ENCODE measurements at regions not wholly inside any gene's neighbourhood (a gene's known extent, or its start where the extent isn't known, plus 50 kb on each side); places are given as distances from the start of the nearest gene placed in this dataset.

- no peak overlapping the region for H3K4me2 ChIP-seq (ENCODE audit: insufficient read depth, low read length)
- peaks cover 11% of the 10 kb centered on the region for H3K4me1 ChIP-seq (ENCODE audit: insufficient read depth, low read length)
- H2AFZ ChIP-seq (ENCODE audit: low read length) = no peak overlapping the region
- no peaks in the 10 kb centered on the region for H4K20me1 ChIP-seq (ENCODE audit: insufficient read depth, low read length)
- no peak overlapping the region for H3K4me3 ChIP-seq (ENCODE audit: insufficient read depth, low read length)
- H3K9me3 ChIP-seq (ENCODE audit: low read depth, low read length) = no peaks in the 10 kb centered on the region
- TF ChIP-seq CTCF (IDR thresholded peaks at IDR 0.05; ENCODE audit: extremely low read depth, low read depth, low read length) = no peak
- DNase-seq (ENCODE audit: insufficient read length, low spot score, missing footprints) = no peak
- H3K27ac ChIP-seq (ENCODE audit: low read depth, low read length) = no peak overlapping the region
- H3K36me3 ChIP-seq (ENCODE audit: insufficient read depth, low read length) = no peaks in the 10 kb centered on the region
- no peaks in the 10 kb centered on the region for H3K27me3 ChIP-seq (ENCODE audit: insufficient read depth, low read length)
- no peaks in the 10 kb centered on the region for H3K79me2 ChIP-seq (ENCODE audit: insufficient read depth, low read length)
Measured at GRCh38 chr1:222014001-222014400, 272.1 kb upstream of the DUSP10 start.

GRCh38 chr1:222012816-222013215 is 270.9 kb upstream of the DUSP10 start:
- Histone ChIP-seq H3K36me3 (ENCODE audit: insufficient read depth, low read length) (no peaks in the 10 kb centered on the region), H3K4me3 (ENCODE audit: insufficient read depth, low read length) (no peak overlapping the region), H3K4me1 (ENCODE audit: insufficient read depth, low read length) (peaks cover 15% of the 10 kb centered on the region), H3K4me2 (ENCODE audit: insufficient read depth, low read length) (no peak overlapping the region), H3K79me2 (ENCODE audit: insufficient read depth, low read length) (no peaks in the 10 kb centered on the region), H3K27ac (ENCODE audit: low read depth, low read length) (no peak overlapping the region), H2AFZ (ENCODE audit: low read length) (no peak overlapping the region), H3K27me3 (ENCODE audit: insufficient read depth, low read length) (no peaks in the 10 kb centered on the region), H4K20me1 (ENCODE audit: insufficient read depth, low read length) (no peaks in the 10 kb centered on the region), H3K9me3 (ENCODE audit: low read depth, low read length) (no peaks in the 10 kb centered on the region)
- no peak for DNase-seq (ENCODE audit: insufficient read length, low spot score, missing footprints)
- TF ChIP-seq CTCF (IDR thresholded peaks at IDR 0.05; ENCODE audit: extremely low read depth, low read depth, low read length) = no peak

- no peak overlapping the region for H3K4me3 ChIP-seq (ENCODE audit: insufficient read depth, low read length)
- no peaks in the 10 kb centered on the region for H4K20me1 ChIP-seq (ENCODE audit: insufficient read depth, low read length)
- H3K27me3 ChIP-seq (ENCODE audit: insufficient read depth, low read length) = no peaks in the 10 kb centered on the region
- H3K4me1 ChIP-seq (ENCODE audit: insufficient read depth, low read length) = peaks cover 16% of the 10 kb centered on the region
- TF ChIP-seq CTCF (IDR thresholded peaks at IDR 0.05; ENCODE audit: extremely low read depth, low read depth, low read length) = no peak
- no peaks in the 10 kb centered on the region for H3K79me2 ChIP-seq (ENCODE audit: insufficient read depth, low read length)
- no peak overlapping the region for H2AFZ ChIP-seq (ENCODE audit: low read length)
- H3K36me3 ChIP-seq (ENCODE audit: insufficient read depth, low read length) = no peaks in the 10 kb centered on the region
- H3K27ac ChIP-seq (ENCODE audit: low read depth, low read length) = no peak overlapping the region
- DNase-seq (ENCODE audit: insufficient read length, low spot score, missing footprints) = no peak
- no peak overlapping the region for H3K4me2 ChIP-seq (ENCODE audit: insufficient read depth, low read length)
- no peaks in the 10 kb centered on the region for H3K9me3 ChIP-seq (ENCODE audit: low read depth, low read length)
Measured at GRCh38 chr1:222010306-222010705, 268.4 kb upstream of the DUSP10 start.

GRCh38 chr1:222009105-222009730 is 267.3 kb upstream of the DUSP10 start:
- Histone ChIP-seq H3K4me2 (ENCODE audit: insufficient read depth, low read length) (peak overlapping the region; percentile 23), H3K79me2 (ENCODE audit: insufficient read depth, low read length) (no peaks in the 10 kb centered on the region), H2AFZ (ENCODE audit: low read length) (peak overlapping the region; percentile 4), H3K27me3 (ENCODE audit: insufficient read depth, low read length) (no peaks in the 10 kb centered on the region), H3K4me3 (ENCODE audit: insufficient read depth, low read length) (no peak overlapping the region), H3K36me3 (ENCODE audit: insufficient read depth, low read length) (no peaks in the 10 kb centered on the region), H3K9me3 (ENCODE audit: low read depth, low read length) (no peaks in the 10 kb centered on the region), H3K4me1 (ENCODE audit: insufficient read depth, low read length) (peaks cover 16% of the 10 kb centered on the region), H3K27ac (ENCODE audit: low read depth, low read length) (no peak overlapping the region), H4K20me1 (ENCODE audit: insufficient read depth, low read length) (no peaks in the 10 kb centered on the region)
- peak; percentile 39 for TF ChIP-seq CTCF (IDR thresholded peaks at IDR 0.05; ENCODE audit: extremely low read depth, low read depth, low read length)
- DNase-seq (ENCODE audit: insufficient read length, low spot score, missing footprints) = no peak
